ENCODE measurements at regions not wholly inside any gene's neighbourhood (a gene's known extent, or its start where the extent isn't known, plus 50 kb on each side); places are given as distances from the start of the nearest gene placed in this dataset.

DNA sequence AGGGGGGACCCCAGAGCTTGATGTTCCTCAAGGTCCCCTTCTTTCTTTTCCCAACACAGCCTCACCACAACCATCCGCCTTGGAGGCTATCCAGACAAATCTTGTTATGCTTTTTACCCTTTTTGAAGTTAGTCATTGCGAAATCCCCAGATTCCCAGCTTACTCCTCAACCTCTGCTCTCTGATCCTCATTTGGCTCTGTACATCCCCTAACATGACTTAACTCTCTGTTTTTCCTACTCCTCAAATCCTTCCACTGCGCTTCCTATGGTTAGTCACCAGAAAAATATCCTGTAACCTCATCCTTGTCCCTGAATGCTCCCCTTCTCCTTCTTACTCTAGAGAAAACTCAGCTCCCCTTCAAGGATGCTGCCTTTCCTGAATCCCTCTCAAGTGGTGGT, 189.1 kb upstream of the POU3F1 start:
- H3K23ac ChIP-seq (ENCODE audit: low read length in 2 of 2), result no peak overlapping the region
- no peak overlapping the region for H4K91ac ChIP-seq (ENCODE audit: low read length)
- H4K8ac ChIP-seq (ENCODE audit: low read length), result no peak overlapping the region
- no peak overlapping the region for H2BK15ac ChIP-seq (ENCODE audit: low read depth, poor library complexity, severe bottlenecking)
- no peak for DNase-seq
- H3K9ac ChIP-seq (ENCODE audit: low read length), result no peak overlapping the region
- no peak overlapping the region for H3K14ac ChIP-seq (ENCODE audit: low read length in 2 of 2)
- H2AFZ ChIP-seq (ENCODE audit: low read depth, low read length), result no peak overlapping the region
- H3K36me3 ChIP-seq (ENCODE audit: control insufficient read depth in 1 of 2, insufficient read depth in 2 of 2, low read depth in 1 of 2, low read length in 2 of 2), result no peaks in the 10 kb centered on the region
- H3K4me2 ChIP-seq (ENCODE audit: low read length, poor library complexity, severe bottlenecking), result no peak overlapping the region
- no peak overlapping the region for H2AK5ac ChIP-seq (ENCODE audit: low read length, severe bottlenecking)
- H3K18ac ChIP-seq (ENCODE audit: low read depth in 1 of 2, low read length in 2 of 2), result no peak overlapping the region
- no peak overlapping the region for H3K4me3 ChIP-seq (ENCODE audit: insufficient read depth in 1 of 2, low read depth in 1 of 2, low read length in 2 of 2)
- peaks cover 19 to 53% of the 10 kb centered on the region in 2 experiments for H3K27me3 ChIP-seq (ENCODE audit: control insufficient read depth in 1 of 2, insufficient read depth in 1 of 2, low read length in 2 of 2)
- H3K27ac ChIP-seq (ENCODE audit: low read length, poor library complexity, severe bottlenecking), result no peak overlapping the region
- H3K9me3 ChIP-seq (ENCODE audit: control insufficient read depth, low read length), result no peaks in the 10 kb centered on the region
- no peak overlapping the region for H2BK5ac ChIP-seq (ENCODE audit: low read depth, low read length, poor library complexity, severe bottlenecking)
- no peak overlapping the region for H2BK120ac ChIP-seq (ENCODE audit: low read depth, low read length)
- H3K4me1 ChIP-seq (ENCODE audit: control insufficient read depth, insufficient read depth, low read depth, low read length), result peaks cover 2% of the 10 kb centered on the region
- H2BK12ac ChIP-seq (ENCODE audit: low read length in 2 of 2), result no peak overlapping the region
- H3K79me1 ChIP-seq (replicated peaks; ENCODE audit: low read length, poor library complexity, severe bottlenecking), result no peaks in the 10 kb centered on the region
- 60% methylated on average over 3 of the region's 3 CpGs for WGBS
- H3K4ac ChIP-seq (ENCODE audit: low read depth in 1 of 2, low read length in 2 of 2), result no peak overlapping the region

- no peak overlapping the region for H2BK120ac ChIP-seq (ENCODE audit: low read depth, low read length)
- WGBS, result 69% methylated on average over 1 of the region's 1 CpG
Observed at GRCh38 chr1:38231941-38232340, 185.3 kb upstream of the POU3F1 start.

GRCh38 chr1:38228718-38229117, 182.1 kb upstream of the POU3F1 start:
- Histone ChIP-seq H2AFZ (ENCODE audit: low read depth, low read length) (no peak overlapping the region), H3K4ac (ENCODE audit: low read depth in 1 of 2, low read length in 2 of 2) (no peak overlapping the region), H3K18ac (ENCODE audit: low read depth in 1 of 2, low read length in 2 of 2) (no peak overlapping the region), H2BK15ac (ENCODE audit: low read depth, poor library complexity, severe bottlenecking) (no peak overlapping the region), H3K4me1 (ENCODE audit: control insufficient read depth, insufficient read depth, low read depth, low read length) (no peaks in the 10 kb centered on the region), H3K4me3 (ENCODE audit: insufficient read depth in 1 of 2, low read depth in 1 of 2, low read length in 2 of 2) (no peak overlapping the region), H3K23ac (ENCODE audit: low read length in 2 of 2) (no peak overlapping the region), H3K36me3 (ENCODE audit: control insufficient read depth in 1 of 2, insufficient read depth in 2 of 2, low read depth in 1 of 2, low read length in 2 of 2) (no peaks in the 10 kb centered on the region), H2BK120ac (ENCODE audit: low read depth, low read length) (no peak overlapping the region), H3K9me3 (ENCODE audit: control insufficient read depth, low read length) (no peaks in the 10 kb centered on the region), H2BK5ac (ENCODE audit: low read depth, low read length, poor library complexity, severe bottlenecking) (no peak overlapping the region), H4K91ac (ENCODE audit: low read length) (no peak overlapping the region), H3K27ac (ENCODE audit: low read length, poor library complexity, severe bottlenecking) (no peak overlapping the region), H3K4me2 (ENCODE audit: low read length, poor library complexity, severe bottlenecking) (no peak overlapping the region), H2AK5ac (ENCODE audit: low read length, severe bottlenecking) (no peak overlapping the region), H3K9ac (ENCODE audit: low read length) (no peak overlapping the region), H3K27me3 (ENCODE audit: control insufficient read depth in 1 of 2, insufficient read depth in 1 of 2, low read length in 2 of 2) (peaks cover 5 to 25% of the 10 kb centered on the region in 2 experiments), H4K8ac (ENCODE audit: low read length) (no peak overlapping the region), H3K14ac (ENCODE audit: low read length in 2 of 2) (no peak overlapping the region), H3K79me1 (replicated peaks; ENCODE audit: low read length, poor library complexity, severe bottlenecking) (no peaks in the 10 kb centered on the region), H2BK12ac (ENCODE audit: low read length in 2 of 2) (no peak overlapping the region)
- no peak for DNase-seq
- 45% methylated on average over 3 of the region's 3 CpGs for WGBS

More at GRCh38 chr1:38231941-38232340, 185.3 kb upstream of the POU3F1 start:
- no peak overlapping the region for H3K14ac ChIP-seq (ENCODE audit: low read length in 2 of 2)
- H3K23ac ChIP-seq (ENCODE audit: low read length in 2 of 2), result no peak overlapping the region
- H3K36me3 ChIP-seq (ENCODE audit: control insufficient read depth in 1 of 2, insufficient read depth in 2 of 2, low read depth in 1 of 2, low read length in 2 of 2), result no peaks in the 10 kb centered on the region
- peaks cover 12 to 34% of the 10 kb centered on the region in 2 experiments for H3K27me3 ChIP-seq (ENCODE audit: control insufficient read depth in 1 of 2, insufficient read depth in 1 of 2, low read length in 2 of 2)
- no peak overlapping the region for H3K18ac ChIP-seq (ENCODE audit: low read depth in 1 of 2, low read length in 2 of 2)
- no peak overlapping the region for H3K4ac ChIP-seq (ENCODE audit: low read depth in 1 of 2, low read length in 2 of 2)
- no peak overlapping the region for H4K8ac ChIP-seq (ENCODE audit: low read length)
- H4K91ac ChIP-seq (ENCODE audit: low read length), result no peak overlapping the region
- H2BK12ac ChIP-seq (ENCODE audit: low read length in 2 of 2), result no peak overlapping the region
- H2BK5ac ChIP-seq (ENCODE audit: low read depth, low read length, poor library complexity, severe bottlenecking), result no peak overlapping the region
- no peak overlapping the region for H2AFZ ChIP-seq (ENCODE audit: low read depth, low read length)
- H3K4me3 ChIP-seq (ENCODE audit: insufficient read depth in 1 of 2, low read depth in 1 of 2, low read length in 2 of 2), result no peak overlapping the region
- H3K4me1 ChIP-seq (ENCODE audit: control insufficient read depth, insufficient read depth, low read depth, low read length), result peaks cover 2% of the 10 kb centered on the region
- no peaks in the 10 kb centered on the region for H3K9me3 ChIP-seq (ENCODE audit: control insufficient read depth, low read length)
- H3K9ac ChIP-seq (ENCODE audit: low read length), result no peak overlapping the region
- no peak for DNase-seq
- H3K27ac ChIP-seq (ENCODE audit: low read length, poor library complexity, severe bottlenecking), result no peak overlapping the region
- no peaks in the 10 kb centered on the region for H3K79me1 ChIP-seq (replicated peaks; ENCODE audit: low read length, poor library complexity, severe bottlenecking)
- no peak overlapping the region for H3K4me2 ChIP-seq (ENCODE audit: low read length, poor library complexity, severe bottlenecking)
- H2AK5ac ChIP-seq (ENCODE audit: low read length, severe bottlenecking), result no peak overlapping the region
- no peak overlapping the region for H2BK15ac ChIP-seq (ENCODE audit: low read depth, poor library complexity, severe bottlenecking)

- DNase-seq, result no peak
- WGBS, result 80% methylated on average over 3 of the region's 3 CpGs
- no peak overlapping the region for H2BK5ac ChIP-seq (ENCODE audit: low read depth, low read length, poor library complexity, severe bottlenecking)
Observed at GRCh38 chr1:38225745-38226144, 179.2 kb upstream of the POU3F1 start.

More at GRCh38 chr1:38225745-38226144, 179.2 kb upstream of the POU3F1 start:
- no peaks in the 10 kb centered on the region for H3K79me1 ChIP-seq (replicated peaks; ENCODE audit: low read length, poor library complexity, severe bottlenecking)
- no peak overlapping the region for H4K8ac ChIP-seq (ENCODE audit: low read length)
- H3K9ac ChIP-seq (ENCODE audit: low read length), result no peak overlapping the region
- H2BK12ac ChIP-seq (ENCODE audit: low read length in 2 of 2), result no peak overlapping the region
- no peak overlapping the region for H3K27ac ChIP-seq (ENCODE audit: low read length, poor library complexity, severe bottlenecking)
- H4K91ac ChIP-seq (ENCODE audit: low read length), result no peak overlapping the region
- H3K4me1 ChIP-seq (ENCODE audit: control insufficient read depth, insufficient read depth, low read depth, low read length), result no peaks in the 10 kb centered on the region
- no peaks in the 10 kb centered on the region for H3K36me3 ChIP-seq (ENCODE audit: control insufficient read depth in 1 of 2, insufficient read depth in 2 of 2, low read depth in 1 of 2, low read length in 2 of 2)
- no peak overlapping the region for H3K4me2 ChIP-seq (ENCODE audit: low read length, poor library complexity, severe bottlenecking)
- no peaks in the 10 kb centered on the region for H3K9me3 ChIP-seq (ENCODE audit: control insufficient read depth, low read length)
- H3K14ac ChIP-seq (ENCODE audit: low read length in 2 of 2), result no peak overlapping the region
- no peak overlapping the region for H2AK5ac ChIP-seq (ENCODE audit: low read length, severe bottlenecking)
- peaks cover 14 to 20% of the 10 kb centered on the region in 2 experiments for H3K27me3 ChIP-seq (ENCODE audit: control insufficient read depth in 1 of 2, insufficient read depth in 1 of 2, low read length in 2 of 2)
- H3K18ac ChIP-seq (ENCODE audit: low read depth in 1 of 2, low read length in 2 of 2), result no peak overlapping the region
- no peak overlapping the region for H3K4me3 ChIP-seq (ENCODE audit: insufficient read depth in 1 of 2, low read depth in 1 of 2, low read length in 2 of 2)
- no peak overlapping the region for H3K4ac ChIP-seq (ENCODE audit: low read depth in 1 of 2, low read length in 2 of 2)
- H2BK15ac ChIP-seq (ENCODE audit: low read depth, poor library complexity, severe bottlenecking), result no peak overlapping the region
- no peak overlapping the region for H3K23ac ChIP-seq (ENCODE audit: low read length in 2 of 2)
- no peak overlapping the region for H2BK120ac ChIP-seq (ENCODE audit: low read depth, low read length)
- no peak overlapping the region for H2AFZ ChIP-seq (ENCODE audit: low read depth, low read length)

All from mesenchymal stem cell (in vitro differentiated cells and primary cell).